Glomerular visceral epithelial cell (primary cell): ENCODE measurements at regions not wholly inside any gene's neighbourhood (a gene's known extent, or its start where the extent isn't known, plus 50 kb on each side); places are given as distances from the start of the nearest gene placed in this dataset.

ENCODE experiments used
- DNase-seq: peaks from one replicate; pipeline ENCODE4 v3.0.0-alpha.2; 2016; ENCODE audit errors: extremely low spot score

DNA sequence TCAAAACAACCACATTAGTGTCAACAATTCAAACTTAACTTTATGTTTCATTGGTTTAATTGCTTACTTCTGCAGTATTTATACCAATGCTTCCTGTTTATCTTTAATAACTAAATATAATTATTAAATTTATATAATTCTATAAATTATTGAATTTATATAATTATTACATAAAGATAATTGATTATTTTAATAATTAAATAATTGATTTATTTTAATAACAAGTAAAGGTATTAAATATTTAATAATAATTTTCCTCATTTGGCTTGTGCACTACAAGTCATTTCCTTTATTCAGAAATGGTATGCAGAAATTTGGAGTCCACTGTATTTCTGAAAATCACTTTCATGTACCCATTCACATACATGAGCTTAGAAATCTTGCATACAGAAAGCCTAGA is 156.2 kb upstream of the NSMCE3 start:
- DNase-seq, result no peak

- no peak for DNase-seq
These were observed 154.5 kb upstream of the NSMCE3 start for GRCh38 chr15:29424118-29424517.

DNA sequence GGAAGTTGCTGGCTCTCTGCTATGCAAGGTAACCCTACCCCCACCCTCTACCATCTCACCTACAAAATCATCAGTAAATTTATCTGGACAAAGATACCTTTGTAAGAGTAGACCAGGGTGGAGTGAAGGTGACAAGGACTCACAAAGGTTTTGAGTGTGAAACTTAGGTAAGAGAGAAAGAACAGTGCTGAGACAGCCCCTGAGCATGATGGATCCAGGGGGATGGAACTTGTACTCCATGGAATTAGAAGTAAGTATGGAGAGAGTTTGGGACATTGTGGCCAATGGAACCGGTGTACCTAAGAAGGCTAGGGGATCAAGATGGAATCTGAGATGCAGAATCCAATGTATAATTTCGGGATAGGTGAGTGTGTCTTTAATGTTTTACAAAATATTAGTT is 153.0 kb upstream of the NSMCE3 start:
- no peak for DNase-seq

DNA sequence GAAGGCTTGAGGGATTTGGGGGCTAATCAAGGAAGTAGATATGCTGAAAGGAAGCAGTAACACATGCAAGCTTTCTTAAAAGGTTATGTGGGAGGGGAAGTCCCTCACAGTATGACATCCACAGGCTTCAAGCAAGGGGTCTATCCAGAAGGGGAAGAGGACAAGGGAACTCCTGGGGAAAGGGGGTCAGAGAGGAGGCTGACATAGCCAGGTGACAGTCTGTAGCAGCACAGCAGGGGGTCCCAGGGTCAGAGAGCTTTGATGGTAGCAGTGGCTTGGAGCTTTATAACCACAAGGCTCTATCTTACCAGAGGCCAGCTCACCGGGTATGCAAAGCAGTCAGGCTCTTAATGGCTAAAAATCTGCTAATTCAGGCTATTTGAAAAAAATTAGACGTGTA is 150.6 kb upstream of the NSMCE3 start:
- no peak for DNase-seq

DNA sequence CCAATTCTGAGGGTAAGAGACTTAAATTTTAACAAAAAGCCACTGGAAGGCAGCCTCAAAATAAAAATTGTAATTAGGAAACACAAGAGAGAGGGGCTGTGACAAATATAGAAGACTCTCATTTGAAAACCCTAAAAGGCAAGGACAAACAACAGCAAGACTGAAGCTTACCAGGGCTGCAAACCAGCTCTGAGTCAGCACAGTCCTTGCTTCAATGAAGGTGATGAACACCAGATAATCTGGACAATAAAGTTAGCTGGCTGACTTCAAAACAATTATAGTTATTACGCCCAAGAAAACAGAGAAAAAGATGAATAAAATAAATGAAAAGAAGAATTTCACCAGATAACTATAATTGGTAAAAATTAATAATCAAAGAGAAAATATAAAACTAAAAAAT is 149.3 kb upstream of the NSMCE3 start:
- no peak for DNase-seq

- no peak for DNase-seq
These were observed 148.6 kb upstream of the NSMCE3 start for GRCh38 chr15:29418178-29418577.

DNA sequence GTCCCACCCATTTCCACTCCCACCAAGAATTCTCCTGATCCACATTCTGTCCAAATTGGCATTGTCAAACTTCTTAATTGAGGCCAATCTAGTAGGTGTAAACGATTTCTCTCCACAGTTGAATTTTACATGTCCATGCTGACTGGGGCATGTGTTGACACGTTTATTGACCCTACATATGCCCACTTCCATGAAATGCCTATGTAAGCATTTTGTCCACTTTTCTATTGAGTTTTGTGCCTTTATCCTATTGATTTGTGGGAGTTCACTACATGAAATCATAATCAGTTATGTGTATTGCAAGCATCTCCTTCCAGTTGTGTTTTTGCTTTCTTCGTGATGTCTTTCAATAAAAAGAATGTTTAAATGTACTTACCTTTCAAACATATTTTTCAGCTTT is 141.7 kb upstream of the NSMCE3 start:
- no peak for DNase-seq

DNA sequence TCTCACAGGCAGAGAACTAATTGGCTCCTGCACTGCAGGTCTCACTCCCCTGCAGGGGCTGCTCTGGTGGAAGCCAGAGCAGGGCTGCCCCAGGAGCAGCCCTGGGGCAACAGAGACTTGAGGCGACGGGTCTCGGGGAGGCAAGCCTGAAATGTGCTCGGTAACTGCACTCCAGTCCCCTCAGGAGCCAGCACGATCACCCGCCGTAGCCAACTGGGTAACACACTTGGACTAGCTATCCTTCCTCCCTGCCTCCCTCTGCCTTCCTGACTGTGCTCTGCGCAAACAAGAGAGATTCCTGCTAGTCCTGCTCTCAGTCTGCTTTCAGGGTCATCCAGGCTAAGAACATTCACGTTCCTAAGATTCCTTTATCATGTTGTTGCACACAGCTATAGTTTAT is 140.7 kb upstream of the NSMCE3 start:
- DNase-seq, result no peak

GRCh38 chr15:29409890-29410289 is 140.3 kb upstream of the NSMCE3 start:
- DNase-seq, result no peak

GRCh38 chr15:29405564-29405963 is 135.9 kb upstream of the NSMCE3 start:
- no peak for DNase-seq

DNA sequence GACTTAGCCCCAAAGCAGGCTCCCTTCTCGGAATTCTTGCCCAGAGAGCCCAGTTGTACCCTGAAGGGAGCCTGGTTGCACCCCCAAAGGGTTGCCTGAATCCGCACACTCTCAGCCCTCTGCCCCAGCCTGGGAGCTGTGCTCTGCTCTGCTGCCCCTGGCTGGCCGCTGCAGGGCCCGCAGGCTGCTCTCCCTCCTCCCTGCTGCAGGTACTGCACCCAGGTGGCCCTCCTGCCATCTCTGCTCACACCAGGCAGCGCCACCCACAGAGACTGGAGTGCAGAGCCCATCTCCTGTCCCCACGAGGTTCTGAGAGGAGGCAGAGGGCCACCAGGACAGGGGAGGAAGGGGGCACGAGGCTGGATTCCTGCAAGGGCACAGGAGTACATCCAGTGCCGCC is 134.2 kb upstream of the NSMCE3 start:
- no peak for DNase-seq

- DNase-seq, result no peak
These were observed 132.0 kb upstream of the NSMCE3 start for GRCh38 chr15:29401644-29402043.

- no peak for DNase-seq
These were observed 131.1 kb upstream of the NSMCE3 start for GRCh38 chr15:29400701-29401100.

GRCh38 chr15:29398907-29399306 is 129.3 kb upstream of the NSMCE3 start:
- DNase-seq, result no peak

- no peak for DNase-seq
These were observed 126.7 kb upstream of the NSMCE3 start for GRCh38 chr15:29396176-29396811.

DNA sequence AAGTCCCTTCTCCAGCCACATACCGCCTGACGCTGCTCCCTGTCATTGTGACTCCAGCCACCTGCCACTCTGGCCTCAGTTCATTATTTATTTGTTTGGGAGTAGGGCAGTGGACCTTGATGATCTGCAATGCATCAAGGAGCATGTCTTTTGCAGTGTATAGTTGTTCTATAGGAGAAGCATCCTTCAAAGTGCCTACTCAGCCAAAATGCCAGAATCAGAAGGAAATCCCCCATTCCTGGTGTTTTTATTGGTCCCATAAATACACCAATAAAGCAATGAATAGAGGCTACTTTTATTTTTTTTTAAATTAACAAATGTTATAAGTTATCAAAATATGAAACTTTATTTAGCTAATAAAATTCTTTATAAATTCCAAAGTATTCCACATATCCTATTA is 123.8 kb upstream of the NSMCE3 start:
- DNase-seq, result no peak

- DNase-seq, result no peak
These were observed 122.7 kb upstream of the NSMCE3 start for GRCh38 chr15:29392358-29392757.

DNA sequence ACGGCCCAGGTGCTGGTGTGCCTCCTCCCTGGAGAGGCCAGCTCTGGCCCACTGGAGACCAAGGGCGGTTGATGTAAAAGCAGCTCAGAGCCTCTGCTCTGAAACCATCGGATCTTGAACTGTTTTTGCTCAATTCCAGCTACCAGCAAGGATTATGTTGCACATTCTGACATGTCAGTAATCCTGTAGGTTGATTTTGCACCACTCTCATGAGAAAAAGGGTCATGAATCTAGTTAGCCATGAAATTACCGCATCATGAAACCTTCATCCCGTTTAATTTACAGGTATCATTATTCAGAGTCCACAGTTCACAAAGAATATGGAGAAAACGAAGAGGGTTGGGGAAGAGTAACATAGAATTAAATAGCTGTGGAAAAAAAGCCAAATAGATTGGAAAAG is 120.4 kb upstream of the NSMCE3 start:
- DNase-seq, result no peak

DNA sequence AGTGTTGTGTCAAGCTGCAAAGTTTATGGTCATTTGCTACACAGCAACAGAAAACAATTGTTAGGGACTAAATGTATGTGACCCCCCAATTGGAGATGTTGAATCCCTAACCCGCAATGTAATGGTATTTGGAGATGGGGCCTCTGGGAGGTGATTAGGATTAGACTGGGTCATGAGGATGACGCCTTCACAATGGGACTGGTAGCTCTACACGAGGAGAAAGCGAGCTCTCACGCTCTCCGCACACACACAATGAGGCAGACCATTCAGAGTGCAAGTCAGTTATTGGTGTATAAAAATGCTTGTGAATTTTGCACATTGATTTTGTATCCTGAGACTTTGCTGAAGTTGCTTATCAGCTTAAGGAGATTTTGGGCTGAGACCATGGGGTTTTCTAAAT is 116.9 kb upstream of the NSMCE3 start:
- no peak for DNase-seq

- DNase-seq, result no peak
These were observed 113.7 kb upstream of the NSMCE3 start for GRCh38 chr15:29383367-29383766.

- DNase-seq, result no peak
These were observed 113.2 kb upstream of the NSMCE3 start for GRCh38 chr15:29382862-29383261.

DNA sequence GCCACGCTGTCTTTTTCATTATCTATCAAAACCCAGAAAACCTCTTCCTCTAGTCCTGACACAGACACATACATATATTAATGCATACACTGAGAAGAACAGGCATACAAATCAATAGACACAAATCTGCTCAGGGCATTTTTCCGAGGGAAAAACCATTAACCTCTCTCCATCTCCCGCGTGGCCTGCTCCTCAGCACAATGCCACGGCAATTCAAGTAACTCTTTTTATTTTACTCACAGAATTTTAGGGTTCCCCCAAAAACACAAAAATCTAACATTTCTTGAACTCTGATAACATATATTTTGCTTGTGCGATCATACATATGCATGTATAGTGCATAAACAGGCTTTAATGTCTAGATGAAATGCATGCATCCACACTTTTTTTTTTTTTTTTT is 110.8 kb upstream of the NSMCE3 start:
- DNase-seq, result no peak

DNA sequence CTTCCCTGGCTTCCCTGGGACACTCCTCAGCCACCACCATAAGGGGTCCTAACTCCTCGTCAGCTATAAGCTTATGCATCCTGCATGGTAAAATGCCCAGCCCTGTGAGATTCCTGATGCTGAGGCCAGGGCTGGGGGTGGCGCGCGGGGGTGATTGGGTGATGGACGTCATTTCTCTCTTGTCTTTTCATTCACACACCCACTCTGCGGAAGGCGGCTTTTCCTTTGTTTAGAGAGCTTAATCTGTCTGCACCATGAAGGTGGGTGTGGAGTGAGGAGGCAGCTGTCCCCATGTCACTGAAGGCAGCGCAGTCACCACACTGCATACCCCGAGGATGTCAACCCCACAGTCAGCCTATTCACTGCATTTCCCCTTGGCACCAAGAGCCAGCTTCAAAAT is 110.0 kb upstream of the NSMCE3 start:
- no peak for DNase-seq

- DNase-seq, result no peak
These were observed 107.5 kb upstream of the NSMCE3 start for GRCh38 chr15:29377161-29377560.

GRCh38 chr15:29376590-29376989 is 107.0 kb upstream of the NSMCE3 start:
- DNase-seq, result no peak
